ENCODE measurements at regions not wholly inside any gene's neighbourhood (a gene's known extent, or its start where the extent isn't known, plus 50 kb on each side); places are given as distances from the start of the nearest gene placed in this dataset.

- DNase-seq (peak; percentile 43), ATAC-seq (no peak)
- Histone ChIP-seq H3K9me3 (ENCODE audit: low read length) (no peaks in the 10 kb centered on the region), H3K9ac (ENCODE audit: low read length) (no peak overlapping the region), H3K27ac (ENCODE audit: low read length) (no peak overlapping the region), H3K4me2 (ENCODE audit: low read length) (no peak overlapping the region), H3K27me3 (ENCODE audit: low read length) (no peaks in the 10 kb centered on the region), H2AFZ (ENCODE audit: low read length) (no peak overlapping the region), H3K79me2 (ENCODE audit: low read length) (no peaks in the 10 kb centered on the region), H3F3A (ENCODE audit: low read length, unreplicated experiment) (no peaks in the 10 kb centered on the region), H3K4me3 (ENCODE audit: low read length) (no peak overlapping the region), H3K36me3 (ENCODE audit: low read depth, low read length) (no peaks in the 10 kb centered on the region), H3K9me2 (replicated peaks; ENCODE audit: low read length) (no peaks in the 10 kb centered on the region), H3K4me1 (ENCODE audit: insufficient read depth, low read length) (no peaks in the 10 kb centered on the region), H4K20me1 (ENCODE audit: low read length) (no peaks in the 10 kb centered on the region)
- ChIA-PET POLR2A (ENCODE audit: unreplicated experiment) (no interaction called here), CTCF (no interaction called here)
- no peak for TF ChIP-seq EZH2phosphoT487 (IDR thresholded peaks at IDR 0.05; ENCODE audit: borderline replicate concordance, low read length)
- no peak for TF ChIP-seq CTCF (conservative IDR thresholded peaks at IDR 0.05; ENCODE audit: low read depth, low read length)
- no peak for TF ChIP-seq EZH2 (IDR thresholded peaks at IDR 0.05; ENCODE audit: low read length, unreplicated experiment)
- intact Hi-C loops (cut with micrococcal nuclease) = no loop called here
- BruUV-seq (replicated peaks) = no TSS peak
Measured at GRCh38 chr2:146214394-146214929, 1630.4 kb upstream of the ACVR2A start.

GRCh38 chr2:146213674-146214073 lies 1631.2 kb upstream of the ACVR2A start:
- no peak overlapping the region for H3K9ac ChIP-seq (ENCODE audit: low read length)
- H3K27me3 ChIP-seq (ENCODE audit: low read length) = no peaks in the 10 kb centered on the region
- no peaks in the 10 kb centered on the region for H4K20me1 ChIP-seq (ENCODE audit: low read length)
- H3K4me1 ChIP-seq (ENCODE audit: insufficient read depth, low read length) = no peaks in the 10 kb centered on the region
- intact Hi-C loops (cut with micrococcal nuclease) = no loop called here
- H3K9me2 ChIP-seq (replicated peaks; ENCODE audit: low read length) = no peaks in the 10 kb centered on the region
- BruUV-seq (replicated peaks) = no TSS peak
- no peaks in the 10 kb centered on the region for H3K36me3 ChIP-seq (ENCODE audit: low read depth, low read length)
- no peaks in the 10 kb centered on the region for H3F3A ChIP-seq (ENCODE audit: low read length, unreplicated experiment)
- no peaks in the 10 kb centered on the region for H3K79me2 ChIP-seq (ENCODE audit: low read length)
- H3K9me3 ChIP-seq (ENCODE audit: low read length) = no peaks in the 10 kb centered on the region
- ChIA-PET POLR2A (ENCODE audit: unreplicated experiment) (no interaction called here), CTCF (no interaction called here)
- no peak overlapping the region for H2AFZ ChIP-seq (ENCODE audit: low read length)
- H3K4me3 ChIP-seq (ENCODE audit: low read length) = no peak overlapping the region
- ATAC-seq (no peak), DNase-seq (no peak)
- H3K27ac ChIP-seq (ENCODE audit: low read length) = no peak overlapping the region
- TF ChIP-seq CTCF (conservative IDR thresholded peaks at IDR 0.05; ENCODE audit: low read depth, low read length) (no peak), EZH2 (IDR thresholded peaks at IDR 0.05; ENCODE audit: low read length, unreplicated experiment) (no peak), EZH2phosphoT487 (IDR thresholded peaks at IDR 0.05; ENCODE audit: borderline replicate concordance, low read length) (no peak)
- no peak overlapping the region for H3K4me2 ChIP-seq (ENCODE audit: low read length)

- no peak overlapping the region for H3K9ac ChIP-seq (ENCODE audit: low read length)
- no peak overlapping the region for H3K4me3 ChIP-seq (ENCODE audit: low read length)
- H4K20me1 ChIP-seq (ENCODE audit: low read length) = no peaks in the 10 kb centered on the region
- no peaks in the 10 kb centered on the region for H3K9me3 ChIP-seq (ENCODE audit: low read length)
- no peak overlapping the region for H3K27ac ChIP-seq (ENCODE audit: low read length)
- no peaks in the 10 kb centered on the region for H3K36me3 ChIP-seq (ENCODE audit: low read depth, low read length)
- intact Hi-C loops (cut with micrococcal nuclease) = no loop called here
- CTCF ChIA-PET = no interaction called here
- no peaks in the 10 kb centered on the region for H3K27me3 ChIP-seq (ENCODE audit: low read length)
- BruUV-seq (replicated peaks) = no TSS peak
- no peak for DNase-seq
- POLR2A ChIA-PET (ENCODE audit: unreplicated experiment) = no interaction called here
- no peaks in the 10 kb centered on the region for H3F3A ChIP-seq (ENCODE audit: low read length, unreplicated experiment)
- no peak for ATAC-seq
- no peaks in the 10 kb centered on the region for H3K79me2 ChIP-seq (ENCODE audit: low read length)
- no peak for TF ChIP-seq CTCF (conservative IDR thresholded peaks at IDR 0.05; ENCODE audit: low read depth, low read length)
- TF ChIP-seq EZH2 (IDR thresholded peaks at IDR 0.05; ENCODE audit: low read length, unreplicated experiment) = no peak
- no peaks in the 10 kb centered on the region for H3K9me2 ChIP-seq (replicated peaks; ENCODE audit: low read length)
- H3K4me2 ChIP-seq (ENCODE audit: low read length) = no peak overlapping the region
- no peak overlapping the region for H2AFZ ChIP-seq (ENCODE audit: low read length)
- no peaks in the 10 kb centered on the region for H3K4me1 ChIP-seq (ENCODE audit: insufficient read depth, low read length)
Measured at GRCh38 chr2:146212602-146213001, 1632.2 kb upstream of the ACVR2A start.

Data from PC-3 (cell line).